HG03064 (cell line): ENCODE measurements at regions not wholly inside any gene's neighbourhood (a gene's known extent, or its start where the extent isn't known, plus 50 kb on each side); places are given as distances from the start of the nearest gene placed in this dataset.

Experiments
- ATAC-seq: cut with Tn5 transposase; IDR thresholded peaks from one replicate; pipeline ENCODE4 v1.9.1; 2021; ENCODE audit warnings: low read depth; ENCODE audit not compliant: unreplicated experiment

- ATAC-seq: no peak
Measured at GRCh38 chr10:79013406-79013987, 55.3 kb upstream of the ZMIZ1 start.

GRCh38 chr10:79014796-79015195, 54.0 kb upstream of the ZMIZ1 start:
- no peak for ATAC-seq

- no peak for ATAC-seq
Measured at GRCh38 chr10:79017882-79018520, 50.8 kb upstream of the ZMIZ1 start.

GRCh38 chr10:79018521-79019011, 50.2 kb upstream of the ZMIZ1 start:
- no peak for ATAC-seq
